Tibial nerve (tissue), 4 donors: ENCODE measurements at regions not wholly inside any gene's neighbourhood (a gene's known extent, or its start where the extent isn't known, plus 50 kb on each side); places are given as distances from the start of the nearest gene placed in this dataset.

Experiments
- CTCF ChIP-seq, 5 experiments: fragments of 200-600 bp in 3 of 5; fragments of 450-650 bp in 2 of 5; sonication (generic) in 3 of 5; IDR thresholded peaks; one replicate each; pipeline ENCODE4 v1.5.1; 2016 to 2019; ENCODE audit warnings: antibody characterized with exemption in 5 of 5, mild to moderate bottlenecking in 3 of 5, moderate library complexity in 2 of 5
- EP300 ChIP-seq, 2 donors: sonication (generic); formaldehyde crosslinking; IDR thresholded peaks; one replicate each; pipeline ENCODE4 v1.6.1; 2017; ENCODE audit warnings: antibody characterized with exemption in 2 of 2, mild to moderate bottlenecking in 1 of 2
- POLR2A ChIP-seq, 2 donors: fragments of 450-650 bp; IDR thresholded peaks; one replicate each; pipeline ENCODE4 v1.6.1; 2017; ENCODE audit warnings: antibody characterized with exemption in 2 of 2, mild to moderate bottlenecking in 2 of 2, moderate library complexity in 2 of 2

GRCh38 chr3:181947606-181948005, 235.9 kb downstream of the SOX2 start:
- no peak for TF ChIP-seq CTCF (IDR thresholded peaks at IDR 0.05)
- no peak for TF ChIP-seq POLR2A (IDR thresholded peaks at IDR 0.05)
- TF ChIP-seq EP300 (IDR thresholded peaks at IDR 0.05) = no peak
